H1 (cell line): ENCODE measurements at regions not wholly inside any gene's neighbourhood (a gene's known extent, or its start where the extent isn't known, plus 50 kb on each side); places are given as distances from the start of the nearest gene placed in this dataset.

Source experiments
- CTCF ChIA-PET: fragments of 300-600 bp; sonication (Branson Sonifier 250); formaldehyde crosslinking; loops from one replicate; lab custom pipeline; 2021; ENCODE audit not compliant: partially characterized antibody; lab: Charles Lee
- POLR2A ChIA-PET: fragments of 300-600 bp; sonication (Branson Sonifier 250); formaldehyde crosslinking; loops from one replicate; lab custom pipeline; 2021; ENCODE audit warnings: inconsistent platforms; ENCODE audit not compliant: partially characterized antibody; lab: Charles Lee
- DNase-seq, 2 experiments: peaks; one replicate each; pipeline versions ENCODE4 v3.0.0 to v3.0.0-alpha.2; 2010 to 2022; ENCODE audit warnings: low spot score in 2 of 2, low read depth in 1 of 2, mixed read lengths in 1 of 2
- FAIRE-seq: peaks from 2 replicates; lab custom pipeline; 2011; peaks lifted over from hg19 to GRCh38; lab: Jason Lieb, UNC
- H2AFZ ChIP-seq: 2 replicates; pipeline ENCODE4 v1.8.1; 2012; ENCODE audit warnings: low read length, inconsistent platforms
- H2AK5ac ChIP-seq: 2 replicates; pipeline ENCODE4 v1.6.1; 2013; ENCODE audit warnings: low read depth, low read length
- H2BK120ac ChIP-seq: replicated peaks from 2 replicates; pipeline ENCODE3; 2013; ENCODE audit warnings: low read depth, low read length, inconsistent platforms
- H2BK12ac ChIP-seq: 2 replicates; pipeline ENCODE4 v1.6.1; 2013; ENCODE audit warnings: low read depth, low read length
- H2BK15ac ChIP-seq: 2 replicates; pipeline ENCODE4 v1.6.1; 2013; ENCODE audit warnings: low read length
- H2BK20ac ChIP-seq: 2 replicates; pipeline ENCODE4 v1.6.1; 2013; ENCODE audit warnings: low read length
- H2BK5ac ChIP-seq: 2 replicates; pipeline ENCODE4 v1.6.1; 2013; ENCODE audit warnings: low read depth, low read length
- H3K14ac ChIP-seq: 2 replicates; pipeline ENCODE4 v1.6.1; 2013; ENCODE audit warnings: inconsistent platforms; ENCODE audit not compliant: insufficient read length
- H3K18ac ChIP-seq: 2 replicates; pipeline ENCODE4 v1.6.1; 2013; ENCODE audit warnings: low read length; ENCODE audit errors: extremely low read depth
- H3K23ac ChIP-seq: 2 replicates; pipeline ENCODE4 v1.6.1; 2013; ENCODE audit warnings: inconsistent platforms; ENCODE audit not compliant: insufficient read length
- H3K23me2 ChIP-seq: 2 replicates; pipeline ENCODE4 v1.6.1; 2013; ENCODE audit warnings: low read depth, low read length
- H3K27ac ChIP-seq: 2 replicates; pipeline ENCODE4 v1.6.1; 2011; ENCODE audit warnings: low read depth, low read length, inconsistent platforms
- H3K27me3 ChIP-seq, 4 experiments: replicated peaks in 1 of 4; 1 replicate in 1 of 4; 2 replicates in 3 of 4; pipeline versions ENCODE4 v1.6.1 to v1.8.1; 2011 to 2013; ENCODE audit warnings: low read length in 3 of 4, mild to moderate bottlenecking in 3 of 4, inconsistent platforms in 2 of 4, mixed read lengths in 2 of 4, moderate library complexity in 1 of 4; ENCODE audit not compliant: control insufficient read depth in 3 of 4, insufficient read depth in 3 of 4; ENCODE audit errors: extremely low read depth in 1 of 4
- H3K36me3 ChIP-seq, 4 experiments: 2 replicates each; pipeline versions ENCODE4 v1.6.1 to v1.8.1; 2011 to 2013; ENCODE audit warnings: mild to moderate bottlenecking in 4 of 4, low read length in 3 of 4, moderate library complexity in 2 of 4, control low read depth in 1 of 4, inconsistent platforms in 1 of 4; ENCODE audit not compliant: insufficient read depth in 4 of 4, control insufficient read depth in 2 of 4
- H3K4ac ChIP-seq: replicated peaks from 2 replicates; pipeline ENCODE3; 2013; ENCODE audit warnings: low read length, low read depth, mixed read lengths, inconsistent platforms; ENCODE audit not compliant: insufficient read length
- H3K4me1 ChIP-seq, 4 experiments: replicated peaks in 1 of 4; 1 replicate in 1 of 4; 2 replicates in 3 of 4; pipeline versions ENCODE4 v1.6.1 to v1.8.1; 2011 to 2013; ENCODE audit warnings: low read length in 3 of 4, inconsistent platforms in 2 of 4, mixed read lengths in 1 of 4; ENCODE audit not compliant: insufficient read depth in 4 of 4, control insufficient read depth in 3 of 4
- H3K4me2 ChIP-seq, 2 experiments: 2 replicates each; pipeline versions ENCODE4 v1.6.1 to v1.8.1; 2011 to 2013; ENCODE audit warnings: low read depth in 2 of 2, low read length in 2 of 2, control low read depth in 1 of 2, inconsistent platforms in 1 of 2, mild to moderate bottlenecking in 1 of 2; ENCODE audit not compliant: insufficient read depth in 1 of 2
- H3K4me3 ChIP-seq, 4 experiments: fragments of 200-600, 300-600 bp in 1 of 4; sonication (generic), shearing (Covaris generic), sonication (Bioruptor Twin) in 1 of 4; 2 replicates each; pipeline versions ENCODE4 v1.5.1 to v1.8.1; 2011 to 2016; ENCODE audit warnings: low read length in 4 of 4, low read depth in 3 of 4, control low read depth in 2 of 4, inconsistent platforms in 2 of 4, mild to moderate bottlenecking in 2 of 4, mixed read lengths in 1 of 4, moderate library complexity in 1 of 4; ENCODE audit not compliant: insufficient read depth in 2 of 4; ENCODE audit errors: extremely low read depth in 1 of 4
- H3K56ac ChIP-seq: replicated peaks from 2 replicates; pipeline ENCODE3; 2013; ENCODE audit warnings: low read depth, mild to moderate bottlenecking, mixed read lengths, low read length, inconsistent platforms; ENCODE audit not compliant: insufficient read length
- H3K79me1 ChIP-seq: 2 replicates; pipeline ENCODE4 v1.6.1; 2013; ENCODE audit warnings: low read depth, low read length, control low read depth
- H3K79me2 ChIP-seq, 2 experiments: 2 replicates each; pipeline versions ENCODE4 v1.6.1 to v1.8.1; 2012 to 2013; ENCODE audit warnings: low read length in 2 of 2, mild to moderate bottlenecking in 2 of 2, inconsistent platforms in 1 of 2; ENCODE audit not compliant: insufficient read depth in 2 of 2, control insufficient read depth in 1 of 2
- H3K9ac ChIP-seq, 4 experiments: replicated peaks in 1 of 4; 1 replicate in 1 of 4; 2 replicates in 3 of 4; pipeline versions ENCODE4 v1.6.1 to v1.8.1; 2011 to 2013; ENCODE audit warnings: low read depth in 3 of 4, low read length in 3 of 4, control low read depth in 2 of 4, mild to moderate bottlenecking in 2 of 4, moderate library complexity in 2 of 4, inconsistent platforms in 1 of 4; ENCODE audit errors: extremely low read depth in 1 of 4
- H3K9me3 ChIP-seq, 2 experiments: 2 replicates each; pipeline versions ENCODE4 v1.6.1 to v1.8.1; 2012 to 2013; ENCODE audit warnings: mild to moderate bottlenecking in 2 of 2, moderate library complexity in 2 of 2, control low read depth in 1 of 2, inconsistent platforms in 1 of 2, low read depth in 1 of 2, low read length in 1 of 2, mixed read lengths in 1 of 2; ENCODE audit not compliant: insufficient read depth in 2 of 2
- H4K20me1 ChIP-seq, 2 experiments: replicated peaks in 1 of 2; 2 replicates each; pipeline versions ENCODE3 to v1.8.1; 2011 to 2013; ENCODE audit warnings: inconsistent platforms in 2 of 2, low read length in 2 of 2, mild to moderate bottlenecking in 1 of 2; ENCODE audit not compliant: insufficient read depth in 2 of 2, control insufficient read depth in 1 of 2
- H4K5ac ChIP-seq: 2 replicates; pipeline ENCODE4 v1.6.1; 2013; ENCODE audit warnings: low read length, low read depth, mixed read lengths, inconsistent platforms; ENCODE audit not compliant: insufficient read length
- H4K8ac ChIP-seq: 2 replicates; pipeline ENCODE4 v1.8.0; 2013; ENCODE audit warnings: mild to moderate bottlenecking, moderate library complexity, low read length, inconsistent platforms; ENCODE audit not compliant: insufficient read depth; ENCODE audit errors: extremely low read depth
- H4K91ac ChIP-seq: replicated peaks from 2 replicates; pipeline ENCODE3; 2013; ENCODE audit warnings: low read length, mixed read lengths, inconsistent platforms; ENCODE audit not compliant: insufficient read length
- BRCA1 ChIP-seq: IDR thresholded peaks from 2 replicates; pipeline ENCODE4 v1.6.1; 2012; ENCODE audit warnings: low read depth, low read length, improper control_type of control experiment
- CBX8 ChIP-seq: fragments of 300-800, 300-1000 bp; sonication (generic); IDR thresholded peaks from 2 replicates; pipeline ENCODE4 v1.7.1; 2016; ENCODE audit warnings: low read depth, low read length, borderline replicate concordance
- CTBP2 ChIP-seq: IDR thresholded peaks from 2 replicates; pipeline ENCODE4 v1.7.0; 2011; ENCODE audit warnings: borderline replicate concordance, mild to moderate bottlenecking, moderate library complexity, mixed read lengths, low read length; ENCODE audit not compliant: insufficient read depth, insufficient read length
- EP300 ChIP-seq, 2 experiments: IDR thresholded peaks; 1 replicate in 1 of 2; 2 replicates in 1 of 2; pipeline ENCODE4 v1.6.1; 2011 to 2012; ENCODE audit warnings: low read depth in 2 of 2, low read length in 2 of 2, mild to moderate bottlenecking in 2 of 2, borderline replicate concordance in 1 of 2, inconsistent platforms in 1 of 2, moderate library complexity in 1 of 2
- RFX5 ChIP-seq: IDR thresholded peaks from 2 replicates; pipeline ENCODE4 v1.6.1; 2011; ENCODE audit warnings: low read depth, low read length, improper control_type of control experiment, borderline replicate concordance
- SP4 ChIP-seq: IDR thresholded peaks from 2 replicates; pipeline ENCODE4 v1.6.1; 2012; ENCODE audit warnings: low read length, inconsistent platforms
- TCF12 ChIP-seq: IDR thresholded peaks from 2 replicates; pipeline ENCODE4 v1.6.1; 2011; ENCODE audit warnings: low read depth, mild to moderate bottlenecking, low read length
- WGBS, 2 experiments: shearing (Covaris generic) in 1 of 2; methylation state at CpG; one replicate each; pipeline versions ENCODE4 v1.1.6 to v1.1.7; 2013 to 2015; ENCODE audit warnings: low lambda C conversion rate in 2 of 2, mixed read lengths in 2 of 2, inconsistent platforms in 1 of 2, low coverage in 1 of 2, missing lambda C conversion rate in 1 of 2; ENCODE audit not compliant: insufficient replicate concordance in 2 of 2, insufficient coverage in 1 of 2, insufficient read length in 1 of 2; ENCODE audit errors: extremely low coverage in 1 of 2, missing lambda C conversion rate in 1 of 2; 5-methylcytosine and 5-hydroxymethylcytosine counted together

GRCh38 chr6:82681119-82681714, 317.6 kb downstream of the TPBG start:
- H3K4me1 ChIP-seq: no peaks in the 10 kb centered on the region
- H2BK20ac ChIP-seq: no peak overlapping the region
- no peaks in the 10 kb centered on the region for H3K23me2 ChIP-seq
- H3K36me3 ChIP-seq: no peaks in the 10 kb centered on the region
- no peak overlapping the region for H3K23ac ChIP-seq
- POLR2A ChIA-PET: no interaction called here
- H3K4ac ChIP-seq: no peak overlapping the region
- no peak overlapping the region for H3K4me2 ChIP-seq
- TF ChIP-seq BRCA1 (no peak), CBX8 (no peak), RFX5 (no peak), EP300 (IDR thresholded peaks at IDR 0.05; ENCODE audit: borderline replicate concordance in 1 of 2, low read depth in 2 of 2, low read length in 2 of 2) (no peak), TCF12 (no peak), SP4 (no peak), CTBP2 (no peak)
- no peaks in the 10 kb centered on the region for H3K79me2 ChIP-seq
- no peak overlapping the region for H3K56ac ChIP-seq
- DNase-seq: no peak
- H2BK12ac ChIP-seq: no peak overlapping the region
- no peak overlapping the region for H3K4me3 ChIP-seq
- CTCF ChIA-PET: interaction anchor here (1.0 to 1.3 kb wide), 2 partner anchors 128 to 340 kb away, joined by 3 read pairs; no protein-coding TSS in a partner anchor
- H4K20me1 ChIP-seq: no peaks in the 10 kb centered on the region
- no peak overlapping the region for H3K14ac ChIP-seq
- no peak overlapping the region for H4K5ac ChIP-seq
- H3K27me3 ChIP-seq: no peaks in the 10 kb centered on the region
- no peaks in the 10 kb centered on the region for H3K79me1 ChIP-seq
- no peak overlapping the region for H3K27ac ChIP-seq
- H3K9ac ChIP-seq: no peak overlapping the region
- H4K8ac ChIP-seq: no peak overlapping the region
- no peak for FAIRE-seq
- H2AFZ ChIP-seq: no peak overlapping the region
- no peak overlapping the region for H3K18ac ChIP-seq
- H2BK120ac ChIP-seq: no peak overlapping the region
- no peak overlapping the region for H2AK5ac ChIP-seq
- no peak overlapping the region for H2BK15ac ChIP-seq
- no peak overlapping the region for H4K91ac ChIP-seq
- H3K9me3 ChIP-seq: peaks cover 4 to 7% of the 10 kb centered on the region in 2 experiments; a peak in 1 of 4 replicates
- no peak overlapping the region for H2BK5ac ChIP-seq
- 96% methylated on average over 3 of the region's 3 CpGs; no CpG with 5 or more reads in 1 of the 2 experiments for WGBS, 2 experiments
